Adipocyte (in vitro differentiated cells): ENCODE measurements at regions not wholly inside any gene's neighbourhood (a gene's known extent, or its start where the extent isn't known, plus 50 kb on each side); places are given as distances from the start of the nearest gene placed in this dataset.

Experiments used
- DNase-seq: peaks from one replicate; pipeline ENCODE4 v3.0.0-alpha.2; 2015; ENCODE audit warnings: low read depth
- H3K27me3 ChIP-seq: replicated peaks from 2 replicates; pipeline ENCODE4 v1.7.0; 2013; ENCODE audit warnings: mild to moderate bottlenecking, low read length, moderate library complexity; ENCODE audit not compliant: control insufficient read depth, insufficient read depth
- H3K36me3 ChIP-seq: 2 replicates; pipeline ENCODE4 v1.7.0; 2013; ENCODE audit warnings: low read length, mild to moderate bottlenecking, moderate library complexity; ENCODE audit not compliant: control insufficient read depth, insufficient read depth, severe bottlenecking
- H3K4me1 ChIP-seq: 2 replicates; pipeline ENCODE4 v1.7.0; 2013; ENCODE audit warnings: mild to moderate bottlenecking, low read length, moderate library complexity; ENCODE audit not compliant: control insufficient read depth, insufficient read depth
- H3K4me3 ChIP-seq: 2 replicates; pipeline ENCODE4 v1.7.0; 2013; ENCODE audit warnings: mild to moderate bottlenecking, low read length, moderate library complexity
- H3K9ac ChIP-seq: 2 replicates; pipeline ENCODE4 v1.7.0; 2013; ENCODE audit warnings: mild to moderate bottlenecking, low read length, moderate library complexity
- H3K9me3 ChIP-seq: 2 replicates; pipeline ENCODE4 v1.7.0; 2013; ENCODE audit warnings: mild to moderate bottlenecking, low read length, moderate library complexity; ENCODE audit not compliant: control insufficient read depth

- Histone ChIP-seq H3K4me1 (peaks cover 1% of the 10 kb centered on the region), H3K27me3 (peaks cover 1% of the 10 kb centered on the region), H3K9ac (no peak overlapping the region), H3K4me3 (no peak overlapping the region), H3K9me3 (no peaks in the 10 kb centered on the region), H3K36me3 (no peaks in the 10 kb centered on the region)
- DNase-seq, result no peak
Observed at GRCh38 chr6:170173335-170173881, 117.5 kb downstream of the DLL1 start.

GRCh38 chr6:170172825-170173256, 118.0 kb downstream of the DLL1 start:
- no peaks in the 10 kb centered on the region for H3K36me3 ChIP-seq
- no peaks in the 10 kb centered on the region for H3K4me1 ChIP-seq
- peaks cover 5% of the 10 kb centered on the region for H3K27me3 ChIP-seq
- DNase-seq, result no peak
- H3K9me3 ChIP-seq, result no peaks in the 10 kb centered on the region
- no peak overlapping the region for H3K4me3 ChIP-seq
- no peak overlapping the region for H3K9ac ChIP-seq

- DNase-seq, result no peak
- no peaks in the 10 kb centered on the region for H3K9me3 ChIP-seq
- H3K9ac ChIP-seq, result no peak overlapping the region
- H3K4me1 ChIP-seq, result no peaks in the 10 kb centered on the region
- no peaks in the 10 kb centered on the region for H3K36me3 ChIP-seq
- no peak overlapping the region for H3K4me3 ChIP-seq
- peaks cover 10% of the 10 kb centered on the region for H3K27me3 ChIP-seq
Observed at GRCh38 chr6:170172392-170172791, 118.5 kb downstream of the DLL1 start.

- peaks cover 28% of the 10 kb centered on the region for H3K27me3 ChIP-seq
- H3K36me3 ChIP-seq, result no peaks in the 10 kb centered on the region
- DNase-seq, result no peak
- H3K9me3 ChIP-seq, result no peaks in the 10 kb centered on the region
- H3K4me1 ChIP-seq, result peaks cover 8% of the 10 kb centered on the region
- no peak overlapping the region for H3K9ac ChIP-seq
- H3K4me3 ChIP-seq, result no peak overlapping the region
Observed at GRCh38 chr6:170167657-170168159, 123.2 kb downstream of the DLL1 start.

- H3K36me3 ChIP-seq, result no peaks in the 10 kb centered on the region
- H3K4me3 ChIP-seq, result no peak overlapping the region
- DNase-seq, result no peak
- peaks cover 28% of the 10 kb centered on the region for H3K27me3 ChIP-seq
- no peak overlapping the region for H3K9ac ChIP-seq
- H3K4me1 ChIP-seq, result peaks cover 8% of the 10 kb centered on the region
- no peaks in the 10 kb centered on the region for H3K9me3 ChIP-seq
Observed at GRCh38 chr6:170166511-170167122, 124.3 kb downstream of the DLL1 start.

- no peak for DNase-seq
- peaks cover 8% of the 10 kb centered on the region for H3K4me1 ChIP-seq
- H3K36me3 ChIP-seq, result no peaks in the 10 kb centered on the region
- H3K9me3 ChIP-seq, result no peaks in the 10 kb centered on the region
- peaks cover 28% of the 10 kb centered on the region for H3K27me3 ChIP-seq
- no peak overlapping the region for H3K9ac ChIP-seq
- H3K4me3 ChIP-seq, result no peak overlapping the region
Observed at GRCh38 chr6:170165471-170166117, 125.3 kb downstream of the DLL1 start.

- peaks cover 8% of the 10 kb centered on the region for H3K4me1 ChIP-seq
- no peaks in the 10 kb centered on the region for H3K36me3 ChIP-seq
- no peak overlapping the region for H3K4me3 ChIP-seq
- DNase-seq, result no peak
- no peaks in the 10 kb centered on the region for H3K9me3 ChIP-seq
- H3K9ac ChIP-seq, result no peak overlapping the region
- peaks cover 28% of the 10 kb centered on the region for H3K27me3 ChIP-seq
Observed at GRCh38 chr6:170165085-170165470, 125.8 kb downstream of the DLL1 start.

GRCh38 chr6:170164271-170164900, 126.5 kb downstream of the DLL1 start:
- Histone ChIP-seq H3K4me1 (peaks cover 8% of the 10 kb centered on the region), H3K4me3 (no peak overlapping the region), H3K27me3 (peaks cover 32% of the 10 kb centered on the region), H3K9ac (no peak overlapping the region), H3K36me3 (no peaks in the 10 kb centered on the region), H3K9me3 (no peaks in the 10 kb centered on the region)
- DNase-seq, result no peak

DNA sequence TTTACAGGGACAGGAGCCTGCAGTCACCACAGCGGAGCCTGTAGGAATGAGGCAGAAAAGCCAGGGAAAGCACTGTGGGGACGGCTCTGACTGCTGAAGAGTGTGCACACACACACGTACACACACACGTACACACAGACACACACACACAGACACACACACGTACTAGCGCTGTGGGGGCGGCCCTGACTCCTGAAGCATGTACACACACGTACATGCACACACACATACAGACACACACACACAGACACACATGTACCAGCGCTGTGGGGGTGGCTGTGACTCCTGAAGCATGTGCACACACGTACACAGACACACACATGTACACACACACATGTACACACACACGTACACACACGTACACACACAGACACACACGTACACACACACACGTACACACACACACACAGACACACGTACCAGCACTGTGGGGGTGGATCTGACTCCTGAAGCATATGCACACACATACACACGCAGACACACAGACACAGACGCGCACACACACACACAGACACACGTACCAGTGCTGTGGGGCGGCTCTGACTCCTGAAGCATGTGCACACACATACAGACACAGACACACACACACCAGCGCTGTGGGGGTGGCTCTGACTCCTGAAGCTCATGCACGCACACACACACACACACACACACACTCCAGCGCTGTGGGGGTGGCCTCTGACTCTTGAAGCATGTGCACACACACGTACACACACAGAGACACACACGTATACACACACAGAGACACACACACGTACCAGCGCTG, 127.3 kb downstream of the DLL1 start:
- peaks cover 36% of the 10 kb centered on the region for H3K27me3 ChIP-seq
- H3K4me3 ChIP-seq, result no peak overlapping the region
- DNase-seq, result no peak
- peaks cover 8% of the 10 kb centered on the region for H3K4me1 ChIP-seq
- H3K36me3 ChIP-seq, result no peaks in the 10 kb centered on the region
- H3K9me3 ChIP-seq, result no peaks in the 10 kb centered on the region
- H3K9ac ChIP-seq, result no peak overlapping the region

DNA sequence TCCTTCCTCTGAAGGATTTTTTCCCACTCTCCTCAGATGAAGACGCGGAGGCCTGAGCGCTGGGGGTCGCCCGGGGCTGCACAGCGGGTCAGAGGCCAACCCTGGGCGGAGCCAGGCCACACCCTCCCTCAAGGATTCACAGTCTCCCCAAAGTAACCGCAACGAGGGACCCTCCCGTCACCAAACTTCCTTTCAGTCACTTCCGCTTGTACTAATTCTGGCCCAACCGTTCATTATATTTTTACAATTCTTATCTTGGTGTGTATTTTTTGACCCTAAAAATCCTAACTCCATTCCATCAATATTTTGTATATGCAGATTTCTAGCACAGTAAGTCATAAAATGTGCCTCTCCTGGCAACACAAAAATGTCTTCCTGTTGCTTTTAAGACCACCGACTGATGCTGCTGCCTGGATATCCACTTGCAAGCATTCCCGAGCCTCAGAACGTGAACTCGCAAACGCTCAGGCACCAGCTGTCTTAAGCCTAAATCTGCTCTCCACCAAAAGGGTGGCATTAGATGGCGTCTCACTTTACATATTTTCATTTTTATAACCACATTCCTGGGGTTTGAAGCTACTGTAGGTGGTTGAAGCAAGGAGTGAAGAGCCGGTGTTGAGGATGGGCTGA, 128.0 kb downstream of the DLL1 start:
- Histone ChIP-seq H3K9me3 (no peaks in the 10 kb centered on the region), H3K4me1 (peaks cover 8% of the 10 kb centered on the region), H3K27me3 (peaks cover 34% of the 10 kb centered on the region), H3K36me3 (no peaks in the 10 kb centered on the region), H3K4me3 (no peak overlapping the region), H3K9ac (no peak overlapping the region)
- DNase-seq, result no peak
